HK-2 (cell line): ENCODE measurements at regions not wholly inside any gene's neighbourhood (a gene's known extent, or its start where the extent isn't known, plus 50 kb on each side); places are given as distances from the start of the nearest gene placed in this dataset.

Source experiments
- DNase-seq: peaks from one replicate; pipeline ENCODE4 v3.0.0-alpha.2; 2018; ENCODE audit not compliant: unreplicated experiment

GRCh38 chr3:68057637-68058320 is 403.4 kb upstream of the SUCLG2 start:
- no peak for DNase-seq

GRCh38 chr3:68056556-68056955 is 402.1 kb upstream of the SUCLG2 start:
- no peak for DNase-seq

DNA sequence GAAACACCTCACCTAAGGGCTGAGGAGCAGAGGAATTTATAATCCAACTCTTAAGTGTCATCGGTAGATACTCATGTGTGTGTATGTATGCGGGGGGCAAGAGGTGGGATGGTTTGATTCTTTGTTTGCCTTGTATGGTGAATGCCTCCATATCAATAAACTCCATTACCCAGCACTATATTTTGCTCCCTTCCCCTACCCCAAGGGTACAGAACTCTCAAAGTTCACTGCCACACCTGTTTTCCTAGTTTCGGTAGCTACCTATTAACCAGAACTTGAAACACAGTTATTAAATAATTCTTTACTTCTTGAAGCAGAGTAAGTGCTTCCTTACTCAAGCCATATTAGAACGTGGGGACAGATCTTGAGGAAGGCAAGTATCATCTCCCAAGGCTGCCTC is 400.8 kb upstream of the SUCLG2 start:
- no peak for DNase-seq

- DNase-seq: no peak
Measured at GRCh38 chr3:68049776-68050175, 395.4 kb upstream of the SUCLG2 start.

DNA sequence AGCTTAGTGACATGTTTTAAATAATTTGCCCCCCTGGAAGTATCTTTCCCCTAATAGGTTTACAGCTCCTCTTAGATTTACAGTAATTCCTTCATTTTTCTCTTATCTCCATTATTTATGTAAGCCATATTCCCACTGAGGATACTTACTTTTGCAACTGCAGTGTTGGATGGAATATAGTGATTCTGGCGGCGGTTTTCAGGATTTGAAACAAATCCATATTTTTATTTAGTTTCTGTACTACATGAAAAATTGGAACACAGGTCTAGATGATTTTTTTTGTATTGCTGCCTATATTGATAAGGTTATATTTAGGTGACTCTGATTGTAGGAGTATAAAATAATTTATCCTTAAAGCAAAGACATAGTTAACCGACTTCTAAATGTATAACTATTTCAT is 391.6 kb upstream of the SUCLG2 start:
- DNase-seq: no peak

DNA sequence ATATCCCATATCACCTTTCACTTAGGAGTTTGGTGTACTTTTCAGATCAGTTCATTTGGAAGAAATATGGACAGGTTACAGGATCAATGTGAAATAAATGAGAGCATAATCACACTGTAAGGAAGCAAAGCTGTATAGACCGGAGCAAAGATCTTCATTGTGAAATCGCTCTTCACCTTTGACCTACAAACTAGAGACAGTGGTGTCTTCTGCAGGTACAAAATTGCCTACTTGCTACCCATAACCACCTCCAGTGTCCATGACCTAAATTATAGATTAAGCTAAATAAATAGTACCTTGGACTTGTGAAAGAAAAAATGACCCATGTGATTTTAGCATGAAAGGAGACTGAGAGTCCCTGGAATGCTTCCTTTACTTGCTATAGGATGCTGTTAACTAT is 379.5 kb upstream of the SUCLG2 start:
- no peak for DNase-seq

DNA sequence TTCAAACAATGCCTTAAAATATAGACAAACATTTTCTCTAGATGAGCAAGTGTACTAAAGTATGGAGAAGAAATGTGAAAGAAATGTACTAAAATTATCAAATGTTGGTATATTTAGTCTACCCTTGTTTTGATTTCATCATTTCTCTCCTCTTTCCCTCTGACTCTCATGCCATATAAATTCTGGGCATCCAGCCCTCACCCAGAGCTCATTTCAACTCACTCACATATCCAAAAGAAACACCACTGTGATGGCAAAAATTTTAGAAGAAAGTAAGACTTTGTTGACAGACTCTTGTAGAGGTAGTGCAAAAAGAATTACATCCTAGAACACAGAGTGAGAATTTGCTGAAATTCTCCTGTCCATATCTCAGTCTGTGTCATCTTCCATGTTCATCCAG is 377.8 kb upstream of the SUCLG2 start:
- DNase-seq: no peak

DNA sequence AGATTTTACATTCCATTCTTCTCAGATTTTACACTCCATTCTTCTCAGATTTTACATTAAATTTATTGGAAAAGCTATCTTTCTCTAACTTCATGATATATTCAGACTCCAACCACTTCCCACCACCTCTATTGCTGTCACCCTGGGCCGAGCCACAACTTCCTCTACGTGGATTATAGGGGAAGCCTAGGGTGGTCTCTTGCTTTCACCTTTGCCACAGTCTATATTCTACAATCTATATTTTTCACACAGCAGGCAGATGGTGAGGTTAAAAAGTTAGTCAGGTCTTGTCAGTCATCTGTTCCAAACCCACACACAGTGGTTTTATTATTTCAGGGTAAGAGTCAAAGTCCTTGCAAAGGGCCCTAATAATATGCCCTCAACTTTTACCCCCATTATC is 370.8 kb upstream of the SUCLG2 start:
- no peak for DNase-seq

DNA sequence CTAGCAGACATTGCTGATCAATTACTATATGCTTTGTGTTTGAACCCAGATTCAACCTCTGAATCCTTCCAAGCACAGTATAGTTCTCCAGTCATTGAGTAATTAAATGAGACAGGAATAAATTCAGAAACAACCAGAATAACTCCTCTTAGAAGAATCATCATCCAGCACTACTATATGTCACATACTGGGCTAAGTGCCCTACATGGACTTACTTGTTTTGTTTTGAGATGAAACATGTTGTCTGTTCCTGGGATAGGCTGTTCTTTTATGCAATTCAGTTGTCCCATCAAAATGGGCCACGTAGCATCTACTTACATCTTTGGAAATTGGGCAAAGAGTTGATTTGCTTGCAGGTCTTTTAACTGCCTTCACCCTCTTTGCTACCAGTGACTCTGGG is 365.5 kb upstream of the SUCLG2 start:
- no peak for DNase-seq

- DNase-seq: no peak
Measured at GRCh38 chr3:68018275-68018674, 363.9 kb upstream of the SUCLG2 start.

GRCh38 chr3:68017069-68017468 is 362.7 kb upstream of the SUCLG2 start:
- no peak for DNase-seq

- no peak for DNase-seq
Measured at GRCh38 chr3:68009900-68010299, 355.5 kb upstream of the SUCLG2 start.

GRCh38 chr3:68007621-68008226 is 353.3 kb upstream of the SUCLG2 start:
- DNase-seq: no peak

DNA sequence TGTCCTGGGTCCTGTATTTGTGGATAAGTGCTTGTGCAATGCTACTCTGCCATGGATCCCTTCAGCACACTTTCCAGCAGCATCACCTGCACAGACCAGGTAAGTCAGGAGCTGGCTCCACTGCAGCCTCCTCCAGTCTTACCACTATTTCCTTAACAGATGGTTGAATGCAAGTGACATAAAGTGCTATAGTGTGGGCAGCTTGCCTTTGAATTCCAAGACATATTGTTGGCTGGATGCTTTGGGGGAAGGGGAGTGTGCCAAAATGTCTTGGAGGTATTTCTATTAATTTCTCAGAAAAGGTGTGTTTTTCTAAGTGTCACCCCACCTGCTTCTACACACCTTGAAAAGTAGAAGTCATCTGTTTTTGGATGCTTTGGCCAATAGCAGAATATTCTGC is 352.2 kb upstream of the SUCLG2 start:
- no peak for DNase-seq

DNA sequence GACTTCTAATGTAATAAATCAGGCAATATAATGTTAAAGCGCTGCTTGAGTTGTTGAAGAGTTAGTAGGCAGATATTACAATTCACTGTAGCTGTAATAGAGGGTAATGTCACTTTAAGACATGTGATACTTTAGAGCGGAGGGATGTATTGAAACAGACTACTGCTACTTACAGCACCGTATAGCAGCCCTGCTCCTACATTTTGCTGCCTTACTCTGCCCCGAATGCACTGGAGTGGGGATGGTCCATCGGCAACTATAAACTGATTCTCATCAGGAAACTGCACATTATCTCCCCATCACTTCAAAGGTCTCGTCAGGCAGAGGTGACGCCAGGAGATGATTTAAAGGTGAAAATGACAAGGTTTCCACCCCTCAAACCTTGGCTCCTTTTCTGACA is 349.7 kb upstream of the SUCLG2 start:
- no peak for DNase-seq

DNA sequence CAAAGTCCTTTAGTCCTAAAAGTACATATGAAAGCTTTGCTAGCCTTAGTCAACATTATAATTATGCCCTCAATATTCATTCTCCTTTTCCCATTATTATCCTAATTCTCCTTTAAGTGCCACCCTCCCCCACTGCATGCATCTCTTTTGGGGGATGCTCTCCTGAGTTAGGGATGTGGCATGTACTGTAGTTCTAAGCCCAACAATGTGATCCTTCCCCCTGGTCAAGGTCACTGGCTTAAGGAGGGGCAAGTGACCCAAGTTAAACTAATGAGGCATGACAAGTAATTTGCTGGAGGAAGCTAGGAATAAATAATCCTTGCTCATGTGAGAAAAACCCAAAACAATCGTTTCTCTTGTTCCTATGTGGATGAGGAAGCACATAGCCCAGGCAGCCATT is 343.9 kb upstream of the SUCLG2 start:
- DNase-seq: no peak

- no peak for DNase-seq
Measured at GRCh38 chr3:67995206-67995605, 340.8 kb upstream of the SUCLG2 start.

- DNase-seq: no peak
Measured at GRCh38 chr3:67986706-67987105, 332.3 kb upstream of the SUCLG2 start.

DNA sequence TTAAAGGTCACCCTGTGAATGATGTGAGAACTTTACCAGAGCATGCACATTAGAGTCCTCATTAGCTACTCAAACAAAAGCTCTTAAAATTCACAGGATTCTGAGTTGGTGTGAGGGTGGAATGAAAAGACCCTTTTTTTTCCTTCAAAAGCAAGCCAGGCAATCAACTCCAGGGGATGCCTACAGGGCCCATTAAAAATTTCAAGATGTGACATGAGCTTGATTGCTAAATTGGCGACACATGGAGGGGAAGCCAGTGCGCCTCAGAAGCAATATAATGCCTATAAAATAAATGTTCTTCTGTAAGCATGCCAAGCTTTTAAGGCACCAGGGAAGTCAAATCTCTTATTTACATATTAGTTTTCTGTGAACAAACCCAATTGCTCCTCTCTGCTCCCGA is 328.8 kb upstream of the SUCLG2 start:
- no peak for DNase-seq

DNA sequence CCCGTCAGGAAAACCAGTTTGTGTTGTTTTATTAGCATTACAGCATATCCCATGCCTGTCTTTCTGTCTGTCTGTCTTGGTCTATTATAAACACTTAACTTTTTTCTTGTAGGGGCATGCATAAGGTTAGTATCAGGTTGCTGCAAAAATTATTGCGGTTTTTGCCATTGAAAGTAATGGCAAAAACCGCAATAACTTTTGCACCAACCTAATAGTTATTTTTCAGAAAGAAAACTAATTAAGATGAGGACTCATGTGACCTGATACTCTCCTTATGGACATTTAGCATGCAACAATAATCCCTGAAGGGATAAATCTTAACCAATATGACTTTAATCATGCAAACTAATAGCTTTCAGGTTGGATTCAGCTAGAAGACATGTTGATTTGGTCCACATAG is 326.7 kb upstream of the SUCLG2 start:
- DNase-seq: no peak

DNA sequence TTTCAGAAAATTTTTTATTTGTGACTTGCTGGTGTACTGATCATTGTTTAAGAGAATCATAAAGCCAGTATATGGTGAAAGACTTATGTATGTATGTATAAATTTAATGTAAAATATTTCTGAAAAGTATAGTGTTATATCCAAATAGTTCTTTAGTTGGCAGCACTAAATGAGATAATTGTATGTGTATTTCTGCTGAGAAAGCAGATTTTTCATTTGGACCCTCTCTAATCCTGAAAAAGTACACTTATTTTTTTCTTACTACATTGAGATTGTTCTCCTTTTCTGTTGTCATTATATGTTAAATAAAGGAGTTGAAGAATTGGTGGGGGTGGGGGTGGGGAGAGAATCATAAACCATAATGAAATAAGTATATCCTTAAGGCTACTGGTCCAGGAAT is 324.9 kb upstream of the SUCLG2 start:
- no peak for DNase-seq

DNA sequence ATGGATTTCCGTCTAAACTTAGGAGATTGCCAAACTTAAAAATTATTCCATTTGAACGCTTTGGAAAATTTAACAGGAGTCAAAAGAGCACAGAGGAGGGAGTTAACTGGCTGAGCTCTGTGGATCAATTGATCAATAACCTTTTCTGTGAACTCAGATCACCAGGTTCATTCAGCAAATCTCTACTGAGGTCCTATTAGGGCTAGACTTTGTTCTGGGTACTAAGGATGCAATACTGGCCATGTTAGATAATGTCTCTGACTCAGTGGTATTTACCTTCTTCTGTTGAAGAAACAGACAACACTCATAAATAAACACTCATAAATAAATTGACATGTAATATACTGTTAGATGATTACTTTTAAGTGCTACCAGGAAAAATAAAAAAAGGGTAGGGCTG is 323.4 kb upstream of the SUCLG2 start:
- no peak for DNase-seq

- DNase-seq: no peak
Measured at GRCh38 chr3:67976663-67977062, 322.3 kb upstream of the SUCLG2 start.

DNA sequence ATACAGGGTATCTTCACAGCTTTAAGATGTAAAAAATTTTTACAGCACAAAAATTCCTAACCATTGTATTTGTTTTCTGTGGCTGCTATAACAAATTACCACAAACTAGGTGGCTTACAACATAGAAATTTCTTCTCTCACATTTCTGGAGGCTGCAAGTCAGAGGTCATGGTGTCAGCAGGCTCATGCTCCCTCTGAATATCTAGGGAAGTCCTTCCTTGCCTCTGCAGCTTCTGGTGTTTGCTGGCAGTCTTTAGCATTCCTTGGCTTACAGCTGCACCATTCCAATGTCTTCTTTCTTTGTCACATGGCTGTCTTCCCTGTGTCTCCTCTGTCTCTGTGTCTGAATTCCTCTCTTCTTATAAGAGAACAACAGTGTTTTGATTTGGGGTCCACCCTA is 310.2 kb upstream of the SUCLG2 start:
- no peak for DNase-seq
